DND-41 (cell line): ENCODE measurements at regions not wholly inside any gene's neighbourhood (a gene's known extent, or its start where the extent isn't known, plus 50 kb on each side); places are given as distances from the start of the nearest gene placed in this dataset.

Source experiments
- CTCF ChIP-seq: IDR thresholded peaks from 2 replicates; pipeline ENCODE4 v1.5.1; 2012; ENCODE audit warnings: borderline replicate concordance, low read length, moderate library complexity, mild to moderate bottlenecking; ENCODE audit not compliant: poor library complexity, severe bottlenecking; ENCODE audit errors: extremely low read depth
- EZH2 ChIP-seq: IDR thresholded peaks from 3 replicates; pipeline ENCODE4 v1.6.1; 2012; ENCODE audit warnings: borderline replicate concordance, low read depth, mild to moderate bottlenecking, moderate library complexity, low read length, inconsistent platforms; ENCODE audit not compliant: severe bottlenecking

GRCh38 chr2:67221266-67221665, 175.9 kb upstream of the ETAA1 start:
- TF ChIP-seq EZH2 (no peak), CTCF (no peak)
